NAMALWA (cell line): ENCODE measurements at regions not wholly inside any gene's neighbourhood (a gene's known extent, or its start where the extent isn't known, plus 50 kb on each side); places are given as distances from the start of the nearest gene placed in this dataset.

ENCODE experiments used
- DNase-seq: peaks from one replicate; pipeline ENCODE4 v3.0.0-alpha.2; 2015; ENCODE audit warnings: low spot score

DNA sequence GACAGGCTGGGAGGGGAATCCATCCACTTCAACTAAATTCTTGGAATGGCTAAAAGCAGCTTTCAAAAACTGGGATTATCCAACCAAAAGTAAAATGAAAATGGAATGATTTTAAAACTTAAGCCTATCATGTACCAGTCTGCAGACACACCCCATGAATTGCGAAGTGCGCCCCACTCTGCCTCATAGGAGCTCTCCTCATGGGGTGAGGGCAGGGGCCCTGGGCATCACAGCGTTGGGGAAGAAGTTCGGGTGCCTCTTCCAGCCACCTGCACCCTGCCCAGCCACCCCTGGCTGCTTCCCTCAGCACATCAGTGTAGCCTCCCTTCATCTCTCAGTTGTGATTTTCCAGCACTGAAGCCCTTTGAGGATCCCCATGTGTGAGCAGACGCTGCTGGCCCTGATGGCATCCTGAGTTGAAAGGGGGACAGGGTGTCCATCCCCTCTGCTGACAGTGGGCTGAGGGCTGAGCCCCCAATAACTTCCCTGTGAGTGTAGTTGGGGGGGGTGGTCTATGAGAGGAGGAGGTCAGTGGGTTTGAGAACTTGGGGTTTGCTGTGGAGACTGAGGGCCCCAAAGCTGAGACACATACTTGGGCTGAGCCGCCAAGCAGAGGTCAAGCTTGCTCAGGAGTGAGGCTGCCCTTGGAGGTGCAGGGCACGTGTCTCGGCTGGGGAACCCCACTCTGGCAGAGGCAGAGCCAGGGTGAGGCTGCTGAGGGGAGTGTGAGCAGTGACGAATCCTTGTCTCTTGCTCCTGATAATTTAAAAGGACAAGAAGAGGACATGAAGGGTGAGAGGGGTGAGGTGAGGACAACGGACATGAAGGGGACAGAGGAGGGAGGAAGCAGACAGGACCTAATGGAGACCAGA is 542.1 kb downstream of the TCERG1L start:
- DNase-seq = no peak

DNA sequence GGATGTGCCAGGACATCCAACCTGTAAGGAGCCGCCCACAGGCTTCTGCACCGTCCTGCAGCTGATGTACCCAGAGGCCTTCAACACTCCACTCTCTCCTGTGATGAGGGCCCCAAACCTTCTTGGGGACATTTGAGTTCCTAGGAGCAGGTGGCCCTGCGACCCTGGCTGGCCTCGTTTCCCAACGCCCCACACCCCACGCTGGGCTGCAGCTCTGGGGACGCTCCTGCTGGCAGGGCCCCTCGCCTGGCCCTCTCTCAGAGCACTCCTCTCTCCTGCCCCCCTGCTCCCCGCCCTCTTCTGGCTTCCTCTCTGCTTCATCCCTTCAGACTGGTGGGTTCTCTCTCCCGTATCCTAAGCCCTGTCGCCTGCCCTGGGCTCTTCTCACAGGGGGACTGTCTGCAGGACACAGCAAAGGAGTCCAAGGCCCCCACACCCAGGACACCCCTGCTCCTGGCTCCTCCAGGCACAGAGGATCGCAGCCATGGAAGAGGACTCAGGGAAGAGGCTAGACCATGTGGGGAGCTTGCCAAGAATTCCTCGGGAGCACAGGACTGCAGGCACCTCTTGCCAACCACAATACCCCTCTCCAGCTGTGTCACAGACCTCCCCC is 541.4 kb downstream of the TCERG1L start:
- DNase-seq = no peak

DNA sequence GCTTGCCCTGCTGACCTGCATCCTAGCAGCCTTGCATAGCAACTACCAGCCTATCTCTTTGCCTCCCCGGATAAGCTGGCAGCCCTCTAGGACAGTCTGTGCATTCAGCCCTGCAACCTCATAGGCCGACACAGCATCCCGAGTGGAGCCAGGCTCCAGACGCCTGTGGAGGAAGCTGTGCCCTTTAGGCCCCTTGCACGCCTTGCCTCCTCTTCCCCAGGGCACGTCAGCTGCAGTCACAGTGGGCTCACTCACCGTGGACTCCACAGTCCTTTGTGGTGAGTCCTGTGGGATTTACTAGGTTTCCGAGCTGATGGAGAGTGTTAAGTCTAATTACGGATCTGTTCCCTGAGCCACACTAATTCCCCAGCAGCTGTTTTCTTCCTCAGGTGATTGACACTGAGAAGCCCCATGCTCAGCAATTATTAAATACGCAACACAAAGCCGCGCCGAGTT is 540.0 kb downstream of the TCERG1L start:
- DNase-seq = no peak

DNA sequence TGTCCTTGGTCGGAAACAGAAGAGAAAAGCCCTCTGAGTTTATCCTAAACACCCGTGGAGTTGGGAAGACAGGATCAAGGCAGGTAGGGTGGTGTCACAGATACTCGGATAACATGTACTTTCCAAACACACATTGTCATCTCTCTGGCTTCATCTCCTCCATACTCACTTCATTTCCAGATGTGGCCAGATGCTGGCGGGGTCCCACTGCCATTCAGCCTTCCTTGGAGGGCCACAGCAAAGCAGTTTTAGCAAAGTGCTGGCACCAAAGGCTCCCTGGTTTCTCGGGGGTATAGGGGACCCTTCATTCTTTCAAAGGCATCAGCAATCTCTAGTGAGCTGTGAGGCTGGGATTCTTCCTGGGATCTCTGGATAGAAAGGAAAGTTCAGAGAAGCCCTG is 539.5 kb downstream of the TCERG1L start:
- no peak for DNase-seq

DNA sequence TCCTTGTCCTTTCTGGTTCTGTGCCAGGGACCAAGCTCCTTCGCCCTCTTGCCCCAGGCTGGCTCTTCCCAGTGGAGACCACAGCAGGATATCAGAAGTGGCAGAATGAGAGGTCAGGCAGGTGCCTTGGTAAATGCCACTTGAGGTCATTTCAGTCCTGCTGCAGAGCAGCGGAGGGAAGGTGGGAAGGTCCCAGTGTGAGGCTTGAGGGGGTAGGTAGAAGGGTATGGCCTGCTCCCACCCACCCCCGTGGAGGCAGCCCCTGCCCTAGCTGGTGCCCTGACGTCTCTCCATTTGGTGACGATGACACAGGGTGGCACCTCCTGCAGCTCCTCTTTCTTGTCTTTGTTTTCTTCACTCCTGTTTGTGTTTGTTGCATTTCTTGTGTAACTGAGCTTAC is 538.8 kb downstream of the TCERG1L start:
- DNase-seq = no peak

DNA sequence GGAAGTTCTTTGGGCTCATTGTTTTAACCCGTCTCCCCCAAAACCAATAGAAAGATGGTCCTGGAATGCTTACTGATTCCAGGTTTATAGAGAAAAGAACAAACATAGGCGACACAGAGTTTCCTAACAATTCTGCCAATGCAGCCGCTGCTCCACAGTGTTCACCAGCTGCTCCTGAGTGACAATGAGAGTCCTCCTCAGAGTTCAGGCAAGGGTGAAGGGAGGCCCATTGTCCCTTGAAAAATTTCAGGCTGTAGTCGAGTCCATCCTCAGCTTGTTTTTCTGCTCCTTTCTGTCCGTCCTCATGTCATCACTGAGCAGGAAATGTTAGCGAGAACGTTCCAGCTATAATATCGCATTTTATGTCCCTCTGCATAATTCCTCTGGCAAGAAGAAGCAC is 537.6 kb downstream of the TCERG1L start:
- no peak for DNase-seq

DNA sequence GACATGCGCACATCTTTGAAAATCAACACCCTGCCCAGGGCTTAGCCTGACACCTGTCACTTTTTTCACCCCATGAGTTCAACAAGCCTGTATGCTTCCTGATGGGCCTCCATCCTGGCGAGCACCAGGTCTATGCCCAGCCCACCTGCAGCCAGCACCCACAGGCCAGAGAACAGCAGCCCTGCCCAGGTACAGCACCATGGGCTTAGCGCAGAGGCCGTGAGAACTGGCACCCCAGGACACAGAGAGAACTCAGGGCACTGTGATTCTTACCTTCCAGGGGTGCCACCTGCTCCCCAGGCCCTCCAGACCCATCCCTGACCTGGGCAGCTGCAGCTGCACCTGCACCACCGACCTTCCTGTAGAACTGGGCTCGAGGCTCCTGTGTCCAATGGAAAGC is 536.6 kb downstream of the TCERG1L start:
- DNase-seq = no peak

DNA sequence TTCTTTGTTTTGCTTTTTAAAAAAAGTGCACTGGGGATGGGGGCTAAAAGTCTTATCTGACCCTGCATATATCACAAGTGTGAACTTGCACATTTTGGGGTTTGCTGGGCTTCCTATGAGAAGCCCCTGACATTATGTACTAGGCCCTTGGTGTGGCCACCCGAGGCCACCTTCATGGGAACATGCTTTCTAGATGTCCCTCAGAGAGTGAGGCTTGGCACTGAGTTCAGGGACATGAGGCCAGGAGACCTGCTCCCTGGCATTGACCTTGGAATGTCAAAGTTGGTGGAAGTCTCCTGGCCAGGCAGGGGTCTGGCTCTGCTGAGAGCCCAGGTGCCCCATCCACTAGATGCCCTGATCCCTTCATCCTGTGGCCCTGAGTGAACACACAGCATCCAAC is 536.2 kb downstream of the TCERG1L start:
- no peak for DNase-seq

DNA sequence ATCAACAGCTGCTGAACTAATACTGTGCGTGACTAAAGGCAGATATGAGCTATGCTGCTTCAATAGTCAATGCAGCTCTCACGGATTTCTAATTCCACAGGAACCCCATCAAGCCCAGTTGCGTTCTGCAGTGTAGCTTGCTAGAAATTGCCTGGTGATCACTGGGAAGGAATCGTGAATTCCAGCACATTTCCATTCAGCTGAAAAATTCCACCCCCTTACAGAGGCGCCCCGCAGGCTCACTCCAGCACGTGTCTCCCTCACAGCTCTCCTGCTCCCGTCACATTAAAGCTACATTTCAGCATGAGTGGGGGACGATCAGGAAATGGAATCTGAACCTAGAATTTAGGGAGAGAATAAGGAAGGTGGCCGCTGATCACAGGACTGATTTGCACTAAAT is 534.8 kb downstream of the TCERG1L start:
- no peak for DNase-seq

DNA sequence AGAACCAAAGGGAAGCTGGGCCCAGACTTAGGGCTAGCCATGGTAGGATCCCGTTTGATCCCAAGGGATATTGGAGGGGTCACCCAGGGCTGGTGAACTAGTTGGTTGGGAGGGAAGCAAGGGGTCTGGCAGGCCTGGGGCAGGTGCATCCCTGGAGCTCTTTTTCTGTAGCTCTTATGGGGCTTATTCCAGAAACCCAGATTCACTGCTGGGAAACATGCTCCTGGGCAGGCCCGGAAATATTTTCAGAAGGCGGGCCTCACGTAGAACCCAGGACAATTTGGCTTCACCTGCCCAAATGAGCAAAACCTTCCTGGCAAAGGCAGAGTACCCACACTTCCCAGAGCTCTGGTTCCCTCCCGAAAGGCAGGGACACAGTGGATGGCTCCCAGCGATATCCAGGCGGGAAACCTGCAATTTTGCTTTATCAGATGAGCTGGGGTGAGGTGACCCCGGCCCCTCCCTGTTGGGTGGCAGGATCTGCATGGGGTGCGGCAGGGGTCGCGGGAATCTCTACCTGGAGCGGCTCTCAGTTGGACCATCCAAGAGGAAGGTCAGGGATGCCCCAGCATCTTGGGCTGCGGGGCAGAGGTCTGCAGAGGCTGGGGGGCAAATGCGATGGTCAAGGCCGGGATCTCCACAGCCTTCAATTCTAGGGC is 533.9 kb downstream of the TCERG1L start:
- DNase-seq = no peak

DNA sequence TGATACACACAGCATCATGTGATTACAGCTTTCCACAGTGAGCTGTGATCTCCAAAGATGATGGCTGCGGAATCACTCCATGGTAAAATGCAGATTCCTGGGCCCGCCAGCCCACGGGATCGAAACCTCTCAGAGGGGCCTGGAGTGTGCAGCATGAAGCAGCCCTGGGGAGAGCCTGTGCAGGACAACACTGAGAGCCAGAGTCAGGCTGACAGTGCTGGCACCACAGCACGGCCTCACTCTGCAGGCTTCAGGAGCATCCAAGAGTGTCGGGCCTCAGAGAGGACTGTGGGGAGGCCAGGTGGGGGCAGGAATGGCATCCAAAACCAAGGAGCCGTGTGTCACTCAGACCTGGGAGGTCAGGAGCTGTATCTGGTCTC is 533.4 kb downstream of the TCERG1L start:
- DNase-seq = no peak

DNA sequence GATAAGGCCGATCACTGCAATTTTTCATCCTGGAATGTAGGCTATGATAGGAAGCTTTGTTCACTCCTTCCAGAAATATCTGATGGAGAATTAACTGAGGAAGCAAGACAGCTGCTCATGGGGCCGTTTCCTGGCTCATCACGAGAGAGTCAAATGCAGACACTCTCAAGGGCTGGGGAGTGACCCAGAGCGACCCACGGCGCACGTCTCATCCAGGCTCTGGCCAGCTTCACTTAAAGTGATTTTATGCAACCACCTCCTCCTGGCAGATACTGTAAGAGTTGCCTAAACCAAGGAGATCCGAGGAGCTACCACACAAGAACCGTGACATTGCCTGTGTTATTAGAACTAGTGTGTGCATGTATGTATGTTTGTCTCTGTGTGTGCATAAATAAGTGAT is 530.8 kb downstream of the TCERG1L start:
- DNase-seq = no peak

DNA sequence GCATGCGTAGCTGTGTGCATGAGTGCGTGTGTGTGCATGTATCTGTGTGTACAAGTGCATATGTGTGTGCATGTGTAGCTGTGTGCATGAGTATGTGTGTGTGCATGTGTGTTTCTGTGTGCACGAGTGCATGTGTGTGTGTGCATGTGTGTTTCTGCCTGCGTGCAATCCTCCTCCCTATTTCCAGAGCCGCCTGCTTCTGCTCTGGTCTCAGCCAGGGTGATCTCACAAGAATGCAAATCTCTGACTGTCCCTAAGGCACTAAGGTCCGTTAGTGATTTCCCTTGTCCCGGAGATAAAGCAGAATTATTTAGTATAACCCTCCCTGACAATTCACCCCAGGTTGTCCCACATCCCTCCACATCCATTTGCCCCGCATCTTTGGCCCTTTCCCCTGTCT is 530.3 kb downstream of the TCERG1L start:
- no peak for DNase-seq

DNA sequence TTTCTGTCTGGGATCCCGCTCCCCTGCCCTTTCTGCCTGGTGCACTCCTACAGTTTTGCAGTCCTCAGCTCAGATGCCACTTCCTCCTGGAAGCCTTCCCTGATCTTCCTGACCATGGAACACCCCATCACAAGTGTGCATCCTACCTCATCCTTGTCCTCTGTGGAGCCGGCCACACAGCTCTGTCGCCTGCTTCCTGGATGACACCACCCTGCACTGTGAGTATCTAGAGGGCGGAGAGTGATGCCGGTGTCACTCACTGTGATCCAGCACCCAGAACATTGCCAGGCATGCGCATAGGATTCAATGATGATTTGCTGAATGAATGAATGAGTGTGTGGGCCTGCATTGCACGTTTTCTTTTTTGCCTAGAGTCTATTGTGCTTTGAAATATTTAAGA is 529.9 kb downstream of the TCERG1L start:
- no peak for DNase-seq

DNA sequence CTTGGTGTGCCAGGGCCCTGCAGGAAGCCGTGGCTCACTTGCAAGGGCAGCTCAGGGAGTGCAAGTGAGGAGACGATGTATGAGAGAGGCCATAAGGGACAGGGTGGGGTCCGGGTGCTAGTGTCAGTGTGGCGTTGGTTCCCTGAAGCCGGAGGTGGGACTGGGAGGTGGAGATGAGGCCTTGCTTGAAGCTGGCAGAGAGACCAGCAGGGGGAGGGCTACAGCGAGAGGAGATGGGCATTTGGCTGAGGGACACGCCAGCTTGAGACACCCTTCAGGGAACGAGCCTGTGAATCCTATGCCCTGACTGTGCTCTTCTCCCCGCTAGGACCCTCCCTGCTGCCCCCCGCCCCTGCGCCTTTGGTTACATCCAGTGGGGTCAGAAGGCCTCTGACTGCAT is 529.1 kb downstream of the TCERG1L start:
- DNase-seq = no peak

DNA sequence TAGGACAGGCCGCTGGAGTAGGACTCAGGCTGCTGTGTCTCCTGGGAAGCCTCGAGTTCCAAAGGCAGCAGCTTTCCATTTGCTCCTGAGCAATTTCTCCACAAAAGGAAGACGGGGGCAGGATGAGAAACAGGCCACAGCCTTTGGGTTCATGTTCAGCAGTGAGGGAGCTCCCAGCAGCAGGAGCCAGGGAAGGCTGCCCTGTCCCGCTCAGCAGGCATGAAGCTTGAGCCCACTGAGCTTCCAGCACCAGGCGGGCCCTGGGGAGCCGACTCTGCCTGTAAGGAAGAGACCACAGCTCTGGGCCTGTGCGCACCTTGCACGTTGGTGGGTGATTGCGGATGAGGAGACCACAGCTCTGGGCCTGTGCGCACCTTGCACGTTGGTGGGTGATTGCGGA is 527.2 kb downstream of the TCERG1L start:
- DNase-seq = no peak

DNA sequence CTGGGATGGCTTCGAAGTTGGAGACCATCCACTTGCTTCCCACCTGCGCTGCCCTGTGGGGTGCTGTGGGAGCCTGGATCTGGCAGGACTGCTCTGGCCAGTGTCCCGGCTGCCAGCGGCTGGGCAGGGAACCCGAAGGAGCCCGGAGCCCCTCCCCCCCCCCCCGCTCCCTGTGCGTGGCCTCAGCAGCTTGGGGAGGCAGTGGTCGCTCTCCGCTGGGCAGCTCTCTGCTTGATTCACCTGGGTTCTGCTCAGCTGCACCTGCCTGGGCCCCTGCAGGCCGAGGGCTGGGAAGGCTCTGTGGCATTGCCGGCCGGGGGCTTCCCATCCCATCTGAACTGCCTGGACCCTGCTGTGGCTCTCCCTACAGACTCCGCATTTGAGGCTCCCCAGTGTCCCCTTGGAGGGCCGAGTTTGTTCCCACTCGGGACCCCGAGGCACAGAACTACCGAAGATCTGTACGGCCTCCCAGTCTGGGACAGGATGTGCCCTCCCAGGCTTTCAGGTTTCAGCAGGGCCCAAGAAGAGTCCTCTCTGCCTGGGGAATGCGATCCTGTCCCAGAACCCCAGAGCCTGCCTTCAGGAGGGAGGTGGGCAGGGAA is 525.1 kb downstream of the TCERG1L start:
- DNase-seq = no peak

DNA sequence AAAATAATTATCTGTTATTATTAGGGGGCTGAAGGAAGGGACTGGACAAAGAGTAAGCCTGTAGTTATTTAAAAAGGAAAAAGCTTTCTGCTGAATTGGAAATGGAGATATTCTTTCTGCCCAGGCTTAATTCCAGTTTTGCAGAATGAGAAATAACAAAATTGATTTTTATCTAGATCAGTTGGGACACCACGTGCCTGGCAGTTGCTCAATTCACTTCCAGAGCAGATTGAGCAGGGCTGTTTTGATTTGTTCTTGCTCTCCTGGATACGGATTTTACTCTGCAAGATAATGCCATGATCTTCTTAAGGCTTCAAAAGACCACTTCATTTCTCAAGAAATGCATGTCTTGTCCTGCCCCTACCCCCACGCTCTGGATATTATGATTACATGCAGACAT is 524.3 kb downstream of the TCERG1L start:
- DNase-seq = no peak

DNA sequence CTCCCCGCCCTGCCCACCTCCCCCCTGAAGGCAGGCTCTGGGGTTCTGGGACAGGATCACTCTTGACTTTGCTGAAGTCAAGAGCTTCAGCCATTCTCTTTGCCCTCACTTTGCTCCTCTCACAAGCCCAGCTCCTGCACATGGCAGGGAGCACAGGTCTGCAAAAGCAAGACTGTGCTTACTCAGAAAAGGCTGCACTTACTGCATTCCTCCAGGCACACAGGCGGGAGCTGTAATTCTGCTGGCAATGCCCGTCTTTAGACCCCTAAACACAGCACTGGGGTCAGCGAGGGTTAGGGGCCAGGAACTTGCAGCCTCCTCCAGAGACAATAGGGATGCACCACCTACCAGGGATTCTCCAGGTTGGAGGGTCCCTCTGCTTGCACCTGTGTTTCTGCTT is 523.7 kb downstream of the TCERG1L start:
- no peak for DNase-seq

DNA sequence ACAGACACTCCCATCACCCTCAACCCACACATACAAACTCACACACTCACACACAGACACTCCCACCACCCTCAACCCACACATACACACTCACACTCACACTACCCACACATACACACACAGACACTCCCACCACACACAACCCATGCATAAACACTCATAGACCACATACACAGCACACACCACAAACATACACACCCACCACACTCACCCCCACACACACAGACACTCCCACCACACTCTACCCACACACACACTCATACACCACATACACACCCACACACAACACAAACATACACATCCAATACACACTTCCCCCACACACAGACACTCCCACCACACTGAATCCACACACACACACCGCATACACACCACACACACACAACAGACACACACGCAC is 521.2 kb downstream of the TCERG1L start:
- no peak for DNase-seq

DNA sequence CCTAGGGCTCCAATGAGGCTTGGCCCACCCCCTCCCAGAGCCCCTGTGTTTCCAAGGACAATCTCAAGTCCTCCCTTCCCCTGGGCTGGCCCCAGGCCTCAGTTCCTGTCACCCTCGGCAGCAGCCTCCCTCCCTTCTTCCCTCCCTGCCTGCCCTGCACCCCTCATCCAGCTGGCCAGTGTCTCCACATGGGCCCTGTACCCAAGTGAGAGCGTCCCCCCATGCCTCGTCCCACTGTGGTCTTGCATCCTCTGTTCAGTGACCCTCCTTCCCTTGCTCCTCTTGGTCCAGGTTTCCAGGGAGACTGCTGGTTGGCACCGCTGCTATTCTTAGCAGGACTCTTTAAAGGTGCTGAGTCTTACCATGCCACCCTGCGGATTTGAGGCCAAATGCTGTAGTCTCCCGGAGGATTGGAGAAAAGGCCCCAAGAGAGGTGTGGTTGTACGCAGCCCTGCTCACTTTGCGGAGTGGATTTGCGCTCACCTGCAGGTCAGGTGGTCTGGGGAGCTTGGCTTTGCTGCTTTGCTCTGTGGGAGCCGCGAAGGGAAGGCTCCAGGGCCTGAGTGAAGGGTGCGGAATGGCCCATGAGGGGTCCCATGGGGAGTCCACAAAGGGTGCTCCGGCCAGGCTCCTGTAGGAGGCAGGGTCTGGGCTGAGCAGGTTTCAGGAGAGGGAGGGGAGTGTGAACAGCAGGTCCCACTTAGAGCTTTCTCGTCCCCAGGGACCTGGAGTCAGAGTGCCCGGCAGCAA is 519.2 kb downstream of the TCERG1L start:
- DNase-seq = no peak

DNA sequence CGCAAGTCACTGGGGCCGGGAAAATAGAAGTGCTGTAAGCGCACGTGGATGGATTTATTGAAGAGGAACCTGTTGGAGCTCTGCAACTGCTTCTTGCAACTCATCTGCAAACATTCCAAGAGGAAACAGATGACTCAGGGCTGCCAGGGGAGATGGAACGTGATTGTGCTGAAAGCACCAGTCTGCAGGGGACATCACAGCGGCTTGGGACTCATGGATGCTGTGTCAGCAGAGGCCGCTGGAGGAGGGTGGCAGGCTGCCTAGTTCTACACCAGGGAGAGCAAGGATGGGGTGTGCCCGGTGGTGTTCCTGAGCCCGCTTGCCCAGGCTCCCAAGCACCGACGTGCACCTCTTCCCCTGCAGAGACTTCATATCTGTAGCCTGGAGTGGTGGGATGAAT is 515.7 kb downstream of the TCERG1L start:
- DNase-seq = no peak
